Loucy (cell line): ENCODE measurements at regions not wholly inside any gene's neighbourhood (a gene's known extent, or its start where the extent isn't known, plus 50 kb on each side); places are given as distances from the start of the nearest gene placed in this dataset.
"Not testable (repeated sequence)": the region's sequence is repeated elsewhere in the genome, so short reads cannot be mapped to it uniquely, and the experiment has no call there.

Experiments used
- H2AFZ ChIP-seq: fragments of 200-600 bp; sonication (generic); 2 replicates; pipeline ENCODE4 v1.6.0; 2016; ENCODE audit warnings: antibody characterized with exemption, mild to moderate bottlenecking, low read length, moderate library complexity
- H3F3A ChIP-seq: fragments of 200-600 bp; 2 replicates; pipeline ENCODE4 v1.6.0; 2016; ENCODE audit warnings: antibody characterized with exemption, low read depth, mild to moderate bottlenecking
- H3K27me3 ChIP-seq: fragments of 200-600 bp; sonication (generic); 2 replicates; pipeline ENCODE4 v1.6.1; 2014; ENCODE audit warnings: low read length, mild to moderate bottlenecking; ENCODE audit not compliant: insufficient read depth, poor library complexity, severe bottlenecking
- H3K36me3 ChIP-seq: fragments of 200-600 bp; sonication (generic); 2 replicates; pipeline ENCODE4 v1.6.1; 2016; ENCODE audit warnings: low read length; ENCODE audit not compliant: insufficient read depth
- H3K4me1 ChIP-seq: fragments of 200-600 bp; sonication (generic); 2 replicates; pipeline ENCODE4 v1.5.1; 2014; ENCODE audit warnings: low read length, mild to moderate bottlenecking; ENCODE audit not compliant: insufficient read depth, poor library complexity, severe bottlenecking
- H3K4me2 ChIP-seq: fragments of 200-600 bp; sonication (generic); 2 replicates; pipeline ENCODE4 v1.6.0; 2014; ENCODE audit warnings: antibody characterized with exemption, low read length, low read depth, mild to moderate bottlenecking; ENCODE audit not compliant: poor library complexity, severe bottlenecking
- H3K4me3 ChIP-seq: fragments of 200-600 bp; sonication (generic); 2 replicates; pipeline ENCODE4 v1.5.1; 2014; ENCODE audit warnings: low read length, mild to moderate bottlenecking, mixed read lengths; ENCODE audit not compliant: poor library complexity, severe bottlenecking
- H3K79me2 ChIP-seq: fragments of 200-600 bp; sonication (generic); 2 replicates; pipeline ENCODE4 v1.6.1; 2014; ENCODE audit warnings: low read length; ENCODE audit not compliant: insufficient read depth
- H3K9ac ChIP-seq: fragments of 200-600 bp; sonication (generic); 2 replicates; pipeline ENCODE4 v1.6.0; 2014; ENCODE audit warnings: mild to moderate bottlenecking, low read depth, low read length, moderate library complexity; ENCODE audit not compliant: poor library complexity, severe bottlenecking
- H3K9me2 ChIP-seq: fragments of 200-600 bp; sonication (generic); replicated peaks from 2 replicates; pipeline ENCODE4 v1.6.1; 2016; ENCODE audit warnings: low read depth, low read length, mixed read lengths
- H3K9me3 ChIP-seq: fragments of 200-600 bp; sonication (generic); 2 replicates; pipeline ENCODE4 v1.6.1; 2014; ENCODE audit warnings: mild to moderate bottlenecking, antibody characterized with exemption, low read length, low read depth; ENCODE audit not compliant: insufficient read depth
- H4K20me1 ChIP-seq: fragments of 200-600 bp; sonication (generic); 2 replicates; pipeline ENCODE4 v1.6.0; 2014; ENCODE audit warnings: antibody characterized with exemption, low read length, mild to moderate bottlenecking; ENCODE audit not compliant: insufficient read depth, poor library complexity, severe bottlenecking
- EZH2phosphoT487 ChIP-seq: fragments of 200-600 bp; IDR thresholded peaks from 2 replicates; pipeline ENCODE4 v1.6.1; 2018; ENCODE audit warnings: antibody characterized with exemption, mild to moderate bottlenecking, moderate library complexity, borderline replicate concordance
- TF ChIP-seq, protein P1 (sequence below): fragments of 200-600 bp; sonication (generic); conservative IDR thresholded peaks from 2 replicates; pipeline ENCODE4 v1.5.1; 2014; ENCODE audit warnings: mild to moderate bottlenecking, antibody characterized with exemption, low read length

DNA sequence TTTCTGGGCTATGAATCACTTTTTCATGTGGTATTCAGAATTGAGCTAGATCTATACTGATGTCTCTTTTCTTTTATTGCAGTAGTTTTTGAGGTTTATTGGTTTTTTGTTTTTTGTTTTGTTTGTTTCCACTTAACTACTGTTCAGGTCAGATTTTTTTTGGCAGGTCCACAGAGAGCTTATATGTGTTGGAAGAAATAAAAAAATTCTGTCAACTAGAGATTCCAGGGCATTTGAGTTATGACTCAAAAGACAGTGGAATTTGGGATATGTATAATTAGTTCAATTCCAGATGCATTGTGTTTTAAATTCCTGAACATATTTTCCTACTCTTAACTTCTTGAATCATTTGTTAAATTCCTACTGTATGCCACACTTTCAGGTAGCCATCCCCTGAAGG lies 727.2 kb downstream of the SI start:
- Histone ChIP-seq H2AFZ (no peak overlapping the region), H3K4me2 (no peak overlapping the region), H3F3A (no peaks in the 10 kb centered on the region), H4K20me1 (no peaks in the 10 kb centered on the region), H3K9ac (no peak overlapping the region), H3K4me3 (no peak overlapping the region), H3K9me2 (no peaks in the 10 kb centered on the region), H3K9me3 (no peaks in the 10 kb centered on the region), H3K36me3 (no peaks in the 10 kb centered on the region), H3K4me1 (no peaks in the 10 kb centered on the region), H3K27me3 (no peaks in the 10 kb centered on the region), H3K79me2 (no peaks in the 10 kb centered on the region)
- TF ChIP-seq, protein P1, sequence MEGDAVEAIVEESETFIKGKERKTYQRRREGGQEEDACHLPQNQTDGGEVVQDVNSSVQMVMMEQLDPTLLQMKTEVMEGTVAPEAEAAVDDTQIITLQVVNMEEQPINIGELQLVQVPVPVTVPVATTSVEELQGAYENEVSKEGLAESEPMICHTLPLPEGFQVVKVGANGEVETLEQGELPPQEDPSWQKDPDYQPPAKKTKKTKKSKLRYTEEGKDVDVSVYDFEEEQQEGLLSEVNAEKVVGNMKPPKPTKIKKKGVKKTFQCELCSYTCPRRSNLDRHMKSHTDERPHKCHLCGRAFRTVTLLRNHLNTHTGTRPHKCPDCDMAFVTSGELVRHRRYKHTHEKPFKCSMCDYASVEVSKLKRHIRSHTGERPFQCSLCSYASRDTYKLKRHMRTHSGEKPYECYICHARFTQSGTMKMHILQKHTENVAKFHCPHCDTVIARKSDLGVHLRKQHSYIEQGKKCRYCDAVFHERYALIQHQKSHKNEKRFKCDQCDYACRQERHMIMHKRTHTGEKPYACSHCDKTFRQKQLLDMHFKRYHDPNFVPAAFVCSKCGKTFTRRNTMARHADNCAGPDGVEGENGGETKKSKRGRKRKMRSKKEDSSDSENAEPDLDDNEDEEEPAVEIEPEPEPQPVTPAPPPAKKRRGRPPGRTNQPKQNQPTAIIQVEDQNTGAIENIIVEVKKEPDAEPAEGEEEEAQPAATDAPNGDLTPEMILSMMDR, result no peak
- no peak for TF ChIP-seq EZH2phosphoT487

GRCh38 chr3:164342206-164342605 lies 736.1 kb downstream of the SI start:
- not testable (repeated sequence) for H4K20me1 ChIP-seq, H3K9ac ChIP-seq, H3K9me3 ChIP-seq

GRCh38 chr3:164341086-164341485 lies 737.2 kb downstream of the SI start:
- Histone ChIP-seq H3K4me3 (no peak overlapping the region), H4K20me1 (no peaks in the 10 kb centered on the region), H3K9ac (no peak overlapping the region), H3K27me3 (no peaks in the 10 kb centered on the region), H3F3A (no peaks in the 10 kb centered on the region), H2AFZ (no peak overlapping the region), H3K9me3 (no peaks in the 10 kb centered on the region), H3K9me2 (no peaks in the 10 kb centered on the region), H3K36me3 (no peaks in the 10 kb centered on the region), H3K79me2 (no peaks in the 10 kb centered on the region), H3K4me1 (no peaks in the 10 kb centered on the region), H3K4me2 (no peak overlapping the region)
- TF ChIP-seq, protein P1, result no peak
- TF ChIP-seq EZH2phosphoT487, result no peak

More at GRCh38 chr3:164342206-164342605, 736.1 kb downstream of the SI start:
- H2AFZ ChIP-seq, H3K79me2 ChIP-seq, H3K4me3 ChIP-seq, H3K4me2 ChIP-seq, H3K9me2 ChIP-seq, H3K36me3 ChIP-seq, H3K27me3 ChIP-seq, H3F3A ChIP-seq, H3K4me1 ChIP-seq: not testable (repeated sequence)

DNA sequence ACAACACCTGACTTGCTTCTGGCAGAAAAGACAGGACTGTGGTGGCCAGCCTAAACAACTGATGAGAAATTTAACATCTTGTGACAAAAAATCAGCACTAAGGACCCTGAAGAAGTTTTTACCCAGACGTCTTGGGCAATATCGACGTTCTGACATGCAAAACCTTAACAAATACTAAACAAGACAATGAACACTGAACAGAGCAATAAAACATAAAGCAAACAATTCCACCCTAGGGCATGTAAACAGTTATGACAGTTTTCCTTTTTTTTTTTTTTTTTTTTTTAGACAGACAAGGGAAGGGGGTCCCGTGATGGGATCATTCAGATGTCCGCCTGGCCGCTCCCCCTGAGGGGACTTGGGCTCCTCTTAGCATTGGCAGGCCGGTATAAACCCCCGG lies 738.0 kb downstream of the SI start:
- no peak for TF ChIP-seq EZH2phosphoT487
- TF ChIP-seq, protein P1, result no peak
- H3F3A ChIP-seq, result no peaks in the 10 kb centered on the region
- no peaks in the 10 kb centered on the region for H3K27me3 ChIP-seq
- H3K79me2 ChIP-seq, result no peaks in the 10 kb centered on the region
- H3K9me3 ChIP-seq, result no peaks in the 10 kb centered on the region
- H3K9ac ChIP-seq, result no peak overlapping the region
- H3K36me3 ChIP-seq, result no peaks in the 10 kb centered on the region
- H3K4me2 ChIP-seq, result no peak overlapping the region
- no peak overlapping the region for H2AFZ ChIP-seq
- no peaks in the 10 kb centered on the region for H3K4me1 ChIP-seq
- no peaks in the 10 kb centered on the region for H3K9me2 ChIP-seq
- H3K4me3 ChIP-seq, result no peak overlapping the region
- no peaks in the 10 kb centered on the region for H4K20me1 ChIP-seq
